ENCODE measurements at regions not wholly inside any gene's neighbourhood (a gene's known extent, or its start where the extent isn't known, plus 50 kb on each side); places are given as distances from the start of the nearest gene placed in this dataset.

GRCh38 chr6:113659762-113660404 is 197.3 kb upstream of the MARCKS start:
- TF ChIP-seq, protein P1, sequence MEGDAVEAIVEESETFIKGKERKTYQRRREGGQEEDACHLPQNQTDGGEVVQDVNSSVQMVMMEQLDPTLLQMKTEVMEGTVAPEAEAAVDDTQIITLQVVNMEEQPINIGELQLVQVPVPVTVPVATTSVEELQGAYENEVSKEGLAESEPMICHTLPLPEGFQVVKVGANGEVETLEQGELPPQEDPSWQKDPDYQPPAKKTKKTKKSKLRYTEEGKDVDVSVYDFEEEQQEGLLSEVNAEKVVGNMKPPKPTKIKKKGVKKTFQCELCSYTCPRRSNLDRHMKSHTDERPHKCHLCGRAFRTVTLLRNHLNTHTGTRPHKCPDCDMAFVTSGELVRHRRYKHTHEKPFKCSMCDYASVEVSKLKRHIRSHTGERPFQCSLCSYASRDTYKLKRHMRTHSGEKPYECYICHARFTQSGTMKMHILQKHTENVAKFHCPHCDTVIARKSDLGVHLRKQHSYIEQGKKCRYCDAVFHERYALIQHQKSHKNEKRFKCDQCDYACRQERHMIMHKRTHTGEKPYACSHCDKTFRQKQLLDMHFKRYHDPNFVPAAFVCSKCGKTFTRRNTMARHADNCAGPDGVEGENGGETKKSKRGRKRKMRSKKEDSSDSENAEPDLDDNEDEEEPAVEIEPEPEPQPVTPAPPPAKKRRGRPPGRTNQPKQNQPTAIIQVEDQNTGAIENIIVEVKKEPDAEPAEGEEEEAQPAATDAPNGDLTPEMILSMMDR (IDR thresholded peaks at IDR 0.05; ENCODE audit: extremely low read depth, insufficient read depth, missing control alignments), result no peak
- in situ Hi-C loops (cut with MboI; ENCODE audit: low pct_unique_long_range_greater_than_20kb, low sequenced_read_pairs, unreplicated experiment), result no loop called here
- DNase-seq (ENCODE audit: low spot score), result no peak

DNA sequence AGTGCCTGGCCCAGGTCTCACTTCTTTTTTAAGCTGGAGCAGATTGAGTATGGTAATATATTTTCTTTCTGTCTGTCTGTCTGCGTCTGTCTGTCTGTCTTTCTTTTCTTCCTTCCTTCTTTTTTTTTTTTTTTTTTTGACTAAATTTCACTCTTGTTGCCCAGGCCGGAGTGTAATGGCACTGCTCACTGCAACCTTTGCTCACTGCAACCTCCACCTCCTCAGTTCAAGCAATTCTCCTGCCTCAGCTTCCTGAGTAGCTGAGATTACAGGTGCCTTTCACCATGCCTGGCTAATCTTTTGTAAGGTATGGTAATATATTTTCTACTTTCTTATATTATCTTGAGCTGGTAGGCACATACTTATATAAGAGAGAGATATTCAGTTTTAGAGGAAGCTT is 196.3 kb upstream of the MARCKS start:
- in situ Hi-C loops (cut with MboI; ENCODE audit: low pct_unique_long_range_greater_than_20kb, low sequenced_read_pairs, unreplicated experiment), result no loop called here
- TF ChIP-seq, protein P1 (IDR thresholded peaks at IDR 0.05; ENCODE audit: extremely low read depth, insufficient read depth, missing control alignments), result no peak
- no peak for DNase-seq (ENCODE audit: low spot score)

DNA sequence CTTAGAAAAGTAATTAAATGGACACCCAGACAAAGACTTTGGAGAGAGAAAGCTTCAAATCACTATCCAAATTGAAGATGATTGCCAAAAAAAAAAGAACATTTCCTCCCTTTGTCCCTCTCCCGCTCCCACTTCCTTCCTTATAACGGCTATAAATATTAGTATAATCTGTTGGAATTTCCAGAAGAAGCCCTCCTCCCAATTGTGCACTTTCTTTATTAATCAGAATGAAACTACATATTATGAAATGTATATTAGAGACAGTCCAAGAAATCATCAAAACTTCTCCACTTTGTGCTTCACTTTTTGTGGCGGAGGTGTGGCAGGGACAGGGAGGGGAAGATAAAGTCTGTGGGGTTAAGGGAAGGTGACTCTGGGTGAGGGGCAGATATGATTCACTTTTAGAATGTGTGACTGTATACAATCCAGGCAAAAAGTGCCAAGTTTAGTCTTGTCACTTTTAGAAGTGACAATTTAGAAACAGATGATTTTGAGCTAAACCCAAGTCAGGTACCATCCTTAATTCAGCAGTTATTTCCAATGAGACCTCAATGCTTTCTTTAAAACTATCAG is 195.0 kb upstream of the MARCKS start:
- in situ Hi-C loops (cut with MboI; ENCODE audit: low pct_unique_long_range_greater_than_20kb, low sequenced_read_pairs, unreplicated experiment), result no loop called here
- TF ChIP-seq, protein P1 (IDR thresholded peaks at IDR 0.05; ENCODE audit: extremely low read depth, insufficient read depth, missing control alignments), result no peak
- DNase-seq (ENCODE audit: low spot score), result no peak

DNA sequence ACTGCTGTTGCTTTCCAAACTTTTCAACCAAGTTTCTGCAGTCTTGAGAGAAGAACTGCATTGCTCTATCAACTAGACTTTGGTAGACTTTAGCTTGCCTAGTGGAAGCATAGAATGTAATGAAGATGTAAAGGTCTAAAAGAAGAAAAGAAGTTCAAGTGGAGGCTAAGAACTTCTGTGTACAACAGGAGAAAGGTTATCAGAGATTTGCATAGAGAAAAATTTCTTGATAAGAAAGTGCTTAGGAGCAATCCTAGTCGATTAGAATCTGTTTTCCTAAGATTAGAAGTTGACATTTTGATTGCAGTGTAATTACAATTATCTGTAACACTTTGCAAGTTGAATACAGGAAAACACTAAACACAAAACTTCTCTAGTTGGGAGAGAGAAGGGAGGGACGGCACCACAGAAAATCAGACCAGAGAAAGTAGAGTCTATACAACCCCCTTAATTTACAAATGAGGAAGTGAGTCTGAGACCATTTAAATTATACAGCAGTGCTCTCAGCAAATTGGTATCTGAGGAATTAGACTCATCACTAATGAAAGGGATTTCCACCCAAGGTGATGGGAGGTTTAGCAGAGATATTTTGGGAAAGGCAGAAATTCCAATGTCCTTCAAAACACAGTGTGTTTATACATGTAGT is 194.3 kb upstream of the MARCKS start:
- peak; percentile 23 for DNase-seq (ENCODE audit: low spot score)
- TF ChIP-seq, protein P1 (IDR thresholded peaks at IDR 0.05; ENCODE audit: extremely low read depth, insufficient read depth, missing control alignments), result no peak
- in situ Hi-C loops (cut with MboI; ENCODE audit: low pct_unique_long_range_greater_than_20kb, low sequenced_read_pairs, unreplicated experiment), result no loop called here

DNA sequence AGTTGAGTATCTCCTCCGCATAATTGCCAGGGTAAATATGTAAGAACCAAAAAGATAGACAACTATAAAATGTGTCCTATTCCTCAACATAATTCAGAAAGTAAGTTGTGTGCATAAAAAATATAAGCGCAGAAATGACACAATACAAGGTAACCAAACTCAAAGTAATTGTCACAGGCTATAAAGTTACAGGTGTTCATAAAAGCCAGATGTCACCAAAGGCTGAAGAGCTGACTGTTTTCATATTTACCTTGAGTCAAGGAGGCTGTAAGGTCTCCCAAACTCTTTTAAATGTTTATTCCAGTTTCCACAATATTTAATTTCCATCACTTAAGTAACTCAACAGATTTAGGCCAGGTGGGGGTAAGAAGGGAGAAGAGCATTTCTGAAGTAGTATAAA is 192.2 kb upstream of the MARCKS start:
- in situ Hi-C loops (cut with MboI; ENCODE audit: low pct_unique_long_range_greater_than_20kb, low sequenced_read_pairs, unreplicated experiment), result no loop called here
- TF ChIP-seq, protein P1 (IDR thresholded peaks at IDR 0.05; ENCODE audit: extremely low read depth, insufficient read depth, missing control alignments), result no peak
- DNase-seq (ENCODE audit: low spot score), result no peak

- DNase-seq (ENCODE audit: low spot score), result peak; percentile 38
- in situ Hi-C loops (cut with MboI; ENCODE audit: low pct_unique_long_range_greater_than_20kb, low sequenced_read_pairs, unreplicated experiment), result no loop called here
- TF ChIP-seq, protein P1 (IDR thresholded peaks at IDR 0.05; ENCODE audit: extremely low read depth, insufficient read depth, missing control alignments), result no peak
These were observed 188.3 kb upstream of the MARCKS start for GRCh38 chr6:113668641-113669408.
